NCI-H526 (cell line): ENCODE measurements at regions not wholly inside any gene's neighbourhood (a gene's known extent, or its start where the extent isn't known, plus 50 kb on each side); places are given as distances from the start of the nearest gene placed in this dataset.
"Not testable (repeated sequence)": the region's sequence is repeated elsewhere in the genome, so short reads cannot be mapped to it uniquely, and the experiment has no call there.

Experiments
- DNase-seq, 2 experiments: peaks; one replicate each; lab custom pipeline; 2025; lab: John Stamatoyannopoulos, UW

- DNase-seq: no peak
These were observed 730.3 kb downstream of the ZNF385D start for GRCh38 chr3:21020681-21021080.

GRCh38 chr3:21020043-21020442 lies 731.0 kb downstream of the ZNF385D start:
- no peak for DNase-seq

GRCh38 chr3:21017115-21017852 lies 733.7 kb downstream of the ZNF385D start:
- no peak for DNase-seq

GRCh38 chr3:21013566-21013965 lies 737.4 kb downstream of the ZNF385D start:
- DNase-seq: no peak

GRCh38 chr3:20999661-21000060 lies 751.3 kb downstream of the ZNF385D start:
- no peak for DNase-seq

- no peak for DNase-seq
These were observed 753.8 kb downstream of the ZNF385D start for GRCh38 chr3:20997183-20997582.

GRCh38 chr3:20990896-20991295 lies 760.1 kb downstream of the ZNF385D start:
- DNase-seq: no peak

- DNase-seq: not testable (repeated sequence)
These were observed 761.4 kb downstream of the ZNF385D start for GRCh38 chr3:20989653-20990052.

- DNase-seq: no peak
These were observed 766.3 kb downstream of the ZNF385D start for GRCh38 chr3:20984594-20985205.

GRCh38 chr3:20975188-20975651 lies 775.8 kb downstream of the ZNF385D start:
- DNase-seq: no peak

GRCh38 chr3:20974396-20974795 lies 776.6 kb downstream of the ZNF385D start:
- no peak for DNase-seq

GRCh38 chr3:20970807-20971206 lies 780.2 kb downstream of the ZNF385D start:
- DNase-seq: not testable (repeated sequence)

GRCh38 chr3:20967485-20967884 lies 781.5 kb upstream of the SGO1 start:
- not testable (repeated sequence) for DNase-seq

GRCh38 chr3:20958161-20958560 lies 772.2 kb upstream of the SGO1 start:
- DNase-seq: no peak

GRCh38 chr3:20945892-20946291 lies 759.9 kb upstream of the SGO1 start:
- no peak for DNase-seq

GRCh38 chr3:20935791-20936190 lies 749.8 kb upstream of the SGO1 start:
- DNase-seq: no peak

- no peak for DNase-seq
These were observed 745.8 kb upstream of the SGO1 start for GRCh38 chr3:20931834-20932233.

- no peak for DNase-seq
These were observed 744.0 kb upstream of the SGO1 start for GRCh38 chr3:20930034-20930433.

GRCh38 chr3:20924646-20925385 lies 738.8 kb upstream of the SGO1 start:
- peak; percentile 82 to 86 for DNase-seq

- DNase-seq: not testable (repeated sequence)
These were observed 735.1 kb upstream of the SGO1 start for GRCh38 chr3:20921112-20921511.

GRCh38 chr3:20916951-20917606 lies 731.1 kb upstream of the SGO1 start:
- DNase-seq: no peak

GRCh38 chr3:20914310-20914709 lies 728.3 kb upstream of the SGO1 start:
- DNase-seq: no peak
